Neural progenitor cell (in vitro differentiated cells): ENCODE measurements at regions not wholly inside any gene's neighbourhood (a gene's known extent, or its start where the extent isn't known, plus 50 kb on each side); places are given as distances from the start of the nearest gene placed in this dataset.

Source experiments
- DNase-seq: peaks from one replicate; pipeline ENCODE4 v3.0.0-alpha.2; 2016; ENCODE audit warnings: low spot score
- H2AFZ ChIP-seq: fragments of 200-600 bp; sonication (generic); replicated peaks from 2 replicates; pipeline ENCODE4 v1.6.1; 2016; ENCODE audit warnings: antibody characterized with exemption
- H3F3A ChIP-seq: fragments of 200-600 bp; sonication (generic); 2 replicates; pipeline ENCODE4 v1.6.1; 2016; ENCODE audit warnings: antibody characterized with exemption, low read depth
- H3K27ac ChIP-seq: fragments of 200-600 bp; sonication (generic); 2 replicates; pipeline ENCODE4 v1.5.1; 2016; ENCODE audit warnings: mild to moderate bottlenecking
- H3K27me3 ChIP-seq: fragments of 200-600 bp; sonication (generic); 2 replicates; pipeline ENCODE4 v1.6.1; 2016; ENCODE audit warnings: mild to moderate bottlenecking, moderate library complexity
- H3K36me3 ChIP-seq: fragments of 200-600 bp; sonication (generic); 2 replicates; pipeline ENCODE4 v1.5.1; 2016
- H3K4me1 ChIP-seq: fragments of 200-600 bp; sonication (generic); 2 replicates; pipeline ENCODE4 v1.6.1; 2016; ENCODE audit warnings: mixed run types
- H3K4me2 ChIP-seq: fragments of 200-600 bp; sonication (generic); 2 replicates; pipeline ENCODE4 v1.6.1; 2016
- H3K4me3 ChIP-seq: fragments of 200-600 bp; sonication (generic); 2 replicates; pipeline ENCODE4 v1.5.1; 2016
- H3K79me2 ChIP-seq: fragments of 200-600 bp; sonication (generic); 2 replicates; pipeline ENCODE4 v1.6.1; 2016; ENCODE audit warnings: low read depth
- H3K9ac ChIP-seq: fragments of 200-600 bp; sonication (generic); 2 replicates; pipeline ENCODE4 v1.6.1; 2016
- H3K9me3 ChIP-seq: fragments of 200-600 bp; sonication (generic); 2 replicates; pipeline ENCODE4 v1.5.1; 2016; ENCODE audit warnings: low read depth
- H4K20me1 ChIP-seq: fragments of 200-600 bp; sonication (generic); 2 replicates; pipeline ENCODE4 v1.6.1; 2016; ENCODE audit warnings: low read depth
- H3K27ac Mint-ChIP-seq: 3 replicates; pipeline ENCODE4 v1.8.0; 2021; ENCODE audit warnings: mixed read lengths
- H3K27me3 Mint-ChIP-seq: 2 replicates; pipeline ENCODE4 v1.8.0; 2022; ENCODE audit warnings: low read depth, mild to moderate bottlenecking, inconsistent platforms, moderate library complexity, mixed read lengths; ENCODE audit not compliant: insufficient read depth
- H3K36me3 Mint-ChIP-seq: 3 replicates; pipeline ENCODE4 v1.8.0; 2021; ENCODE audit warnings: mixed read lengths
- H3K4me1 Mint-ChIP-seq: 3 replicates; pipeline ENCODE4 v1.8.0; 2021; ENCODE audit warnings: mixed read lengths
- H3K4me3 Mint-ChIP-seq: 3 replicates; pipeline ENCODE4 v1.8.0; 2021; ENCODE audit warnings: mild to moderate bottlenecking, moderate library complexity, mixed read lengths
- H3K9me3 Mint-ChIP-seq: 3 replicates; pipeline ENCODE4 v1.8.0; 2020; ENCODE audit warnings: mixed read lengths
- CTCF ChIP-seq: fragments of 200-600 bp; sonication (generic); IDR thresholded peaks from 2 replicates; pipeline ENCODE4 v1.5.1; 2017; ENCODE audit warnings: antibody characterized with exemption, mild to moderate bottlenecking
- EZH2 ChIP-seq: fragments of 200-600 bp; sonication (generic); IDR thresholded peaks from 2 replicates; pipeline ENCODE4 v1.6.1; 2017; ENCODE audit warnings: antibody characterized with exemption, mild to moderate bottlenecking, moderate library complexity
- EZH2phosphoT487 ChIP-seq: fragments of 200-600 bp; sonication (generic); IDR thresholded peaks from 2 replicates; pipeline ENCODE4 v1.6.1; 2017; ENCODE audit warnings: antibody characterized with exemption

GRCh38 chrX:121254336-121254735 lies 206.9 kb downstream of the GLUD2 start:
- no peaks in the 10 kb centered on the region for H3K4me1 Mint-ChIP-seq
- no peaks in the 10 kb centered on the region for H3K4me1 ChIP-seq
- DNase-seq: peak; percentile 31
- H3F3A ChIP-seq: no peaks in the 10 kb centered on the region
- H3K27ac ChIP-seq: no peak overlapping the region
- H3K36me3 ChIP-seq: no peaks in the 10 kb centered on the region
- no peaks in the 10 kb centered on the region for H3K27me3 ChIP-seq
- H3K4me2 ChIP-seq: no peak overlapping the region
- no peaks in the 10 kb centered on the region for H3K79me2 ChIP-seq
- H3K9me3 Mint-ChIP-seq: peaks cover 38% of the 10 kb centered on the region
- TF ChIP-seq EZH2phosphoT487: no peak
- TF ChIP-seq EZH2: no peak
- peak; percentile 36 for TF ChIP-seq CTCF
- no peak overlapping the region for H3K4me3 Mint-ChIP-seq
- H3K36me3 Mint-ChIP-seq: peaks cover 4% of the 10 kb centered on the region
- no peak overlapping the region for H3K27ac Mint-ChIP-seq
- H2AFZ ChIP-seq: no peak overlapping the region
- H3K9ac ChIP-seq: no peak overlapping the region
- peaks cover 3% of the 10 kb centered on the region for H3K27me3 Mint-ChIP-seq
- no peak overlapping the region for H3K4me3 ChIP-seq
- H3K9me3 ChIP-seq: peaks cover 10% of the 10 kb centered on the region
- no peaks in the 10 kb centered on the region for H4K20me1 ChIP-seq

- Mint-ChIP-seq H3K27ac (no peak overlapping the region), H3K9me3 (peaks cover 21% of the 10 kb centered on the region), H3K36me3 (peaks cover 2% of the 10 kb centered on the region), H3K4me3 (no peak overlapping the region), H3K4me1 (peaks cover 14% of the 10 kb centered on the region), H3K27me3 (peaks cover under 1% of the 10 kb centered on the region)
- H3K4me3 ChIP-seq: no peak overlapping the region
- H3K9ac ChIP-seq: no peak overlapping the region
- H3K36me3 ChIP-seq: no peaks in the 10 kb centered on the region
- H3K79me2 ChIP-seq: no peaks in the 10 kb centered on the region
- no peaks in the 10 kb centered on the region for H4K20me1 ChIP-seq
- peaks cover 7% of the 10 kb centered on the region for H3K9me3 ChIP-seq
- no peak for DNase-seq
- H3K27ac ChIP-seq: no peak overlapping the region
- H3K4me1 ChIP-seq: peaks cover 10% of the 10 kb centered on the region
- H3K4me2 ChIP-seq: no peak overlapping the region
- H2AFZ ChIP-seq: no peak overlapping the region
- H3F3A ChIP-seq: peaks cover 7% of the 10 kb centered on the region
- H3K27me3 ChIP-seq: no peaks in the 10 kb centered on the region
- TF ChIP-seq CTCF (no peak), EZH2phosphoT487 (no peak), EZH2 (no peak)
Observed at GRCh38 chrX:121256647-121257046, 209.2 kb downstream of the GLUD2 start.

GRCh38 chrX:121258545-121258944 lies 211.1 kb downstream of the GLUD2 start:
- no peak overlapping the region for H3K4me3 Mint-ChIP-seq
- no peaks in the 10 kb centered on the region for H3K27me3 Mint-ChIP-seq
- Histone ChIP-seq H3K79me2 (no peaks in the 10 kb centered on the region), H2AFZ (no peak overlapping the region), H3K36me3 (no peaks in the 10 kb centered on the region), H3K4me1 (peaks cover 21% of the 10 kb centered on the region), H3F3A (peaks cover 12% of the 10 kb centered on the region), H3K4me2 (no peak overlapping the region), H3K27ac (no peak overlapping the region), H4K20me1 (no peaks in the 10 kb centered on the region), H3K9ac (no peak overlapping the region), H3K9me3 (peaks cover 11% of the 10 kb centered on the region), H3K27me3 (no peaks in the 10 kb centered on the region), H3K4me3 (no peak overlapping the region)
- peaks cover 14% of the 10 kb centered on the region for H3K4me1 Mint-ChIP-seq
- TF ChIP-seq CTCF (no peak), EZH2phosphoT487 (no peak), EZH2 (no peak)
- no peaks in the 10 kb centered on the region for H3K36me3 Mint-ChIP-seq
- peaks cover 11% of the 10 kb centered on the region for H3K9me3 Mint-ChIP-seq
- no peak overlapping the region for H3K27ac Mint-ChIP-seq
- DNase-seq: no peak
